ENCODE measurements at regions not wholly inside any gene's neighbourhood (a gene's known extent, or its start where the extent isn't known, plus 50 kb on each side); places are given as distances from the start of the nearest gene placed in this dataset.

GRCh38 chr12:81022531-81022930 lies 55.3 kb upstream of the ACSS3 start:
- H3K9me3 Mint-ChIP-seq, result no peaks in the 10 kb centered on the region
- H3K4me1 Mint-ChIP-seq, result peaks cover 6% of the 10 kb centered on the region
- Histone ChIP-seq H3K4me1 (ENCODE audit: control insufficient read depth, insufficient read depth, low read length) (no peaks in the 10 kb centered on the region), H3K9ac (ENCODE audit: extremely low read depth, low read length, poor library complexity, severe bottlenecking) (no peak overlapping the region), H3K4me3 (ENCODE audit: low read length) (no peak overlapping the region), H3K27me3 (ENCODE audit: control insufficient read depth, insufficient read depth, low read length, poor library complexity, severe bottlenecking) (no peaks in the 10 kb centered on the region), H3K27ac (ENCODE audit: low read depth, low read length) (no peak overlapping the region), H3K9me3 (ENCODE audit: control insufficient read depth, low read length) (no peaks in the 10 kb centered on the region), H3K36me3 (ENCODE audit: control insufficient read depth, insufficient read depth, low read length) (no peaks in the 10 kb centered on the region)
- TF ChIP-seq CTCF (conservative IDR thresholded peaks at IDR 0.05), result no peak
- DNase-seq, result no peak
- WGBS, 2 experiments (ENCODE audit: insufficient coverage in 1 of 2, insufficient read length in 1 of 2), result 82% methylated on average over 1 of the region's 1 CpG; no CpG with 5 or more reads in 1 of the 2 experiments
- H3K4me3 Mint-ChIP-seq, result no peak overlapping the region
- peaks cover 4% of the 10 kb centered on the region for H3K27me3 Mint-ChIP-seq (ENCODE audit: insufficient read depth)
- H3K36me3 Mint-ChIP-seq (ENCODE audit: low read depth), result no peaks in the 10 kb centered on the region
- H3K27ac Mint-ChIP-seq, result no peak overlapping the region

GRCh38 chr12:81021834-81022233 lies 56.0 kb upstream of the ACSS3 start:
- TF ChIP-seq CTCF (conservative IDR thresholded peaks at IDR 0.05), result no peak
- no peaks in the 10 kb centered on the region for H3K27me3 ChIP-seq (ENCODE audit: control insufficient read depth, insufficient read depth, low read length, poor library complexity, severe bottlenecking)

GRCh38 chr12:81021131-81021748 lies 56.6 kb upstream of the ACSS3 start:
- no peaks in the 10 kb centered on the region for H3K36me3 ChIP-seq (ENCODE audit: control insufficient read depth, insufficient read depth, low read length)
- Mint-ChIP-seq H3K27me3 (ENCODE audit: insufficient read depth) (peaks cover 4% of the 10 kb centered on the region), H3K4me1 (peaks cover 6% of the 10 kb centered on the region), H3K36me3 (ENCODE audit: low read depth) (no peaks in the 10 kb centered on the region), H3K9me3 (no peaks in the 10 kb centered on the region), H3K27ac (no peak overlapping the region), H3K4me3 (no peak overlapping the region)
- no peak overlapping the region for H3K27ac ChIP-seq (ENCODE audit: low read depth, low read length)
- H3K9me3 ChIP-seq (ENCODE audit: control insufficient read depth, low read length), result no peaks in the 10 kb centered on the region
- no peak overlapping the region for H3K4me3 ChIP-seq (ENCODE audit: low read length)
- 90 to 92% methylated on average over 3 of the region's 3 CpGs for WGBS, 2 experiments (ENCODE audit: insufficient coverage in 1 of 2, insufficient read length in 1 of 2)
- H3K9ac ChIP-seq (ENCODE audit: extremely low read depth, low read length, poor library complexity, severe bottlenecking), result no peak overlapping the region
- no peak for DNase-seq
- H3K27me3 ChIP-seq (ENCODE audit: control insufficient read depth, insufficient read depth, low read length, poor library complexity, severe bottlenecking), result no peaks in the 10 kb centered on the region
- TF ChIP-seq CTCF (conservative IDR thresholded peaks at IDR 0.05), result no peak
- no peaks in the 10 kb centered on the region for H3K4me1 ChIP-seq (ENCODE audit: control insufficient read depth, insufficient read depth, low read length)

More at GRCh38 chr12:81021834-81022233, 56.0 kb upstream of the ACSS3 start:
- no peak for DNase-seq
- H3K4me1 ChIP-seq (ENCODE audit: control insufficient read depth, insufficient read depth, low read length), result no peaks in the 10 kb centered on the region
- Mint-ChIP-seq H3K36me3 (ENCODE audit: low read depth) (no peaks in the 10 kb centered on the region), H3K4me1 (peaks cover 6% of the 10 kb centered on the region), H3K4me3 (no peak overlapping the region), H3K27me3 (ENCODE audit: insufficient read depth) (peaks cover 4% of the 10 kb centered on the region), H3K27ac (no peak overlapping the region), H3K9me3 (no peaks in the 10 kb centered on the region)
- no peaks in the 10 kb centered on the region for H3K36me3 ChIP-seq (ENCODE audit: control insufficient read depth, insufficient read depth, low read length)
- no peaks in the 10 kb centered on the region for H3K9me3 ChIP-seq (ENCODE audit: control insufficient read depth, low read length)
- H3K27ac ChIP-seq (ENCODE audit: low read depth, low read length), result no peak overlapping the region
- WGBS, 2 experiments (ENCODE audit: insufficient coverage in 1 of 2, insufficient read length in 1 of 2), result 96% methylated on average over 1 of the region's 1 CpG; no CpG with 5 or more reads in 1 of the 2 experiments
- no peak overlapping the region for H3K9ac ChIP-seq (ENCODE audit: extremely low read depth, low read length, poor library complexity, severe bottlenecking)
- no peak overlapping the region for H3K4me3 ChIP-seq (ENCODE audit: low read length)

Measured in endodermal cell (in vitro differentiated cells).